ENCODE measurements at regions not wholly inside any gene's neighbourhood (a gene's known extent, or its start where the extent isn't known, plus 50 kb on each side); places are given as distances from the start of the nearest gene placed in this dataset.

- TF ChIP-seq VEZF1 (CRISPR knock-in tag; IDR thresholded peaks at IDR 0.05) (peak; percentile 69), SFPQ (IDR thresholded peaks at IDR 0.05; ENCODE audit: low read depth, low read length) (no peak), ETV1 (tag; conservative IDR thresholded peaks at IDR 0.05; ENCODE audit: low read depth) (0 out of 2 replicates have a peak, but pooled peaks have one; percentile 23), GTF3C2 (IDR thresholded peaks at IDR 0.05; ENCODE audit: borderline replicate concordance, extremely low read depth, insufficient read length) (peak; percentile 53), CHAMP1 (IDR thresholded peaks at IDR 0.05) (no peak), SETDB1 (IDR thresholded peaks at IDR 0.05; ENCODE audit: low read length) (no peak), ZFP1 (CRISPR knock-in tag; IDR thresholded peaks at IDR 0.05) (no peak), NONO (IDR thresholded peaks at IDR 0.05; ENCODE audit: low read depth in 2 of 2, low read length in 1 of 2) (no peak), PCBP1 (IDR thresholded peaks at IDR 0.05; ENCODE audit: low read depth, low read length, poor library complexity, severe bottlenecking) (no peak), HMG20B (CRISPR knock-in tag; IDR thresholded peaks at IDR 0.05) (no peak), ZNF431 (CRISPR knock-in tag; IDR thresholded peaks at IDR 0.05) (no peak), CBFA2T2 (conservative IDR thresholded peaks at IDR 0.05) (peak; percentile 63), ZNF507 (tag; conservative IDR thresholded peaks at IDR 0.05) (no peak), HDAC2 (IDR thresholded peaks at IDR 0.05) (peak; percentile 64; the same call in 1 of the 2 replicates), MITF (IDR thresholded peaks at IDR 0.05) (no peak), NFRKB (IDR thresholded peaks at IDR 0.05; ENCODE audit: low read depth) (0 out of 2 replicates have a peak, but pooled peaks have one; percentile 29), CGGBP1 (CRISPR knock-in tag; IDR thresholded peaks at IDR 0.05) (no peak)
Measured at GRCh38 chr11:47917599-47918369, 62.6 kb upstream of the PTPRJ start (continued).

Measured in K562 (cell line).